Fibroblast of mammary gland (primary cell): ENCODE measurements at regions not wholly inside any gene's neighbourhood (a gene's known extent, or its start where the extent isn't known, plus 50 kb on each side); places are given as distances from the start of the nearest gene placed in this dataset.
A peak's percentile ranks its signal among the peaks of the same experiment; 100 is the strongest.

Source experiments
- DNase-seq: peaks from one replicate; pipeline ENCODE4 v3.0.0-alpha.2; 2010; ENCODE audit warnings: low read depth
- H3K4me3 ChIP-seq: 2 replicates; pipeline ENCODE4 v1.5.1; 2011; ENCODE audit warnings: low read depth, mild to moderate bottlenecking, low read length, moderate library complexity; ENCODE audit not compliant: control insufficient read depth
- CTCF ChIP-seq: conservative IDR thresholded peaks from 2 replicates; pipeline ENCODE4 v1.5.1; 2011; ENCODE audit warnings: low read depth, low read length, inconsistent platforms; ENCODE audit not compliant: control insufficient read depth, insufficient read depth

- no peak for DNase-seq
- TF ChIP-seq CTCF: no peak
Measured at GRCh38 chr13:77431449-77431848, 104.1 kb upstream of the SCEL start.

DNA sequence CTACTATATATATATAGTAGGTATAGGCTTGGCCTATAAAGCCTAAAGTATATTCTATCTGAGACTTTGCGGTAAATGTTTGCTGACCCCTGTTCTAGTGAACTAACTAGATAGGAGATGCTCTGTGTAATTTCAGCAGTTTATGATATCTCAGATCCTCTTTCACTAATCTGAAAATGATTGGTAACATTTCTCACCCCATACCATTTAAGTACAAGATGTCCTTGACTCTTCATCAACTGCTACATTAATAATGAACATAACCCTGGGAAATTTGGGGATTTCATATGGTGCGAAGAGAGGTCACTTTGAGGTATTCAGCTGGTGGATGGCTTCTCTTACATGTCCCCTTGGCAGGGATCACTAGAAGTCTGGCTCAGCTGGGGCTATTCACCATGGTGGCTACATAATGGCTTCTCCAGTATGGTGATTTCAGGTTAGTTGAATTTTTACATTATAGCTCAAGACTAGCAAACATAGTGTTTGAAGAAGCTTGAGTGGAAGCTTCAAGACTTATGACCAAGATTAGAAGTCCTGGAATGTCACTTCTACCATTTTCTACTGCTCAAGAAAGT, 103.6 kb upstream of the MYCBP2 start:
- no peak for TF ChIP-seq CTCF
- no peak for DNase-seq

More at GRCh38 chr13:77431449-77431848, 104.1 kb upstream of the SCEL start:
- no peak overlapping the region for H3K4me3 ChIP-seq

DNA sequence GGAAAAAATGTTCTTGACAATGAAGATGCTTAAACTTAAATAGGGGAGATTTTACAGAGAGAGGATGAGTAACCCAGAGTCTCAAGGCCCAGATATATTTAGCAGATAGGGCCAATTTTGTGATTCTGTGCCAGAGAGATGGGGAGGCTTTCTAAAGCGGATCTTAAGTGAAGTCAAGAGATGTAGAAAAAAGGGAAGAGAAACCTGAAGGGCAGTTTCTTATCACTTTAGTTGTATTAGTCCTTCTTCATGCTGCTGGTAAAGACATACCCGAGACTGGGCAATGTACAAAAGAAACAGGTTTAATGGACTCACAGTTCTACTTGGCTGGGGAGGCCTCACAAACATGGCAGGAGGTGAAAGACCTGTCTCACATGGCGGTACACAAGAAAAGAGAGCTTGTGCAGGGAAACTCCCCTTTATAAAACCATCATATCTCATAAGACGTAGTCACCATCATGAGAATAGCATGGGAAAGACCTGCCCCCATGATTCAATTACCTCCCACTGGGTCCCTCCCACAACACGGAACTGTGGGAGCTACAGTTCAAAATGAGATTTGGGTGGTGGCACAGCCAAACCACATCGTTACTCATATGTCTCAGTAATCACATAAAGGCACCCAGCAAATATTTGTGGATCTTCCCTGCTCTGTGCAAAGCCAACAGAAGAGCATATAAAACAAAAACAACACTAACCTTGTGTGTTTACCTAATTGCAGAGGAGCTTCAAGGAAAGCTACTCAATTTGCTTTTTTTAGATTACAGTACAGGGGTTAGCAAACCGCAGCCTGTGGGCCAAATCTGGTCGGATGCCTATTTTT, 102.6 kb upstream of the MYCBP2 start:
- TF ChIP-seq CTCF: no peak
- H3K4me3 ChIP-seq: no peak overlapping the region
- DNase-seq: peak; percentile 64

More for the DNA sequence above, 103.6 kb upstream of the MYCBP2 start:
- H3K4me3 ChIP-seq: no peak overlapping the region

- TF ChIP-seq CTCF: no peak
- DNase-seq: no peak
Measured at GRCh38 chr13:77425705-77426104, 98.8 kb upstream of the MYCBP2 start.

DNA sequence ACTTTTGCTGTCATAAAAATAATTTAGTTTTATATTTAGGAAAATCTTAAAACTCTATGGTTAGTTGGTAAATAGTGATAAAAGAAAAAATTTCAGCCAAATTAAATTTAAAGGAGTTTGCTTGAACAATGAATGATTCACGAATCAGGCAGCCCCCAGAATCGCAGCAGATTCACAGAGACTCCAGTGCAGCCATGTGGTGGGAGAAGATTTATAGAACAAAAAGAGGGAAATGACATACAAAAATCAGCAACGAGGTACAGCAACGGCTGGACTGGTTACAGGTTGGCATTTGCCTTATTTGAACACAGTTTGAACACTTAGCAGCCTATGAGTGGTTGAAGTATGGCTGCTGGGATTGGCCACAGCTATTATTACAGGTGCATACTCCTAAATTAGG, 96.4 kb upstream of the MYCBP2 start:
- DNase-seq: no peak
- no peak for TF ChIP-seq CTCF
- H3K4me3 ChIP-seq: no peak overlapping the region

More at GRCh38 chr13:77425705-77426104, 98.8 kb upstream of the MYCBP2 start:
- no peak overlapping the region for H3K4me3 ChIP-seq

GRCh38 chr13:77422724-77423123, 95.8 kb upstream of the MYCBP2 start:
- H3K4me3 ChIP-seq: no peak overlapping the region
- no peak for DNase-seq
- no peak for TF ChIP-seq CTCF

- no peak for DNase-seq
- TF ChIP-seq CTCF: no peak
- H3K4me3 ChIP-seq: no peak overlapping the region
Measured at GRCh38 chr13:77417897-77418296, 91.0 kb upstream of the MYCBP2 start.
